Tibial artery (tissue), 4 donors: ENCODE measurements at regions not wholly inside any gene's neighbourhood (a gene's known extent, or its start where the extent isn't known, plus 50 kb on each side); places are given as distances from the start of the nearest gene placed in this dataset.

Experiments used
- DNase-seq, 2 donors: peaks; one replicate each; pipeline ENCODE4 v3.0.0-alpha.2; 2019
- H3K27ac ChIP-seq, 2 donors: fragments of 200-600 bp; sonication (generic) in 1 of 2; 1 replicate in 1 of 2; 2 replicates in 1 of 2; pipeline ENCODE4 v1.5.1; 2018 to 2019; ENCODE audit warnings: mild to moderate bottlenecking in 1 of 2
- H3K27me3 ChIP-seq, 2 donors: fragments of 200-600 bp; sonication (generic) in 1 of 2; one replicate each; pipeline versions ENCODE4 v1.5.1 to v1.6.0; 2016 to 2019
- H3K36me3 ChIP-seq, 3 donors: fragments of 200-600 bp; sonication (generic) in 2 of 3; one replicate each; pipeline ENCODE4 v1.5.1; 2016 to 2019; ENCODE audit warnings: mild to moderate bottlenecking in 2 of 3
- H3K4me1 ChIP-seq, 4 donors: fragments of 200-600 bp; sonication (generic) in 2 of 4; 1 replicate in 3 of 4; 2 replicates in 1 of 4; pipeline ENCODE4 v1.5.1; 2016 to 2019
- H3K4me3 ChIP-seq, 2 donors: fragments of 200-600 bp; sonication (generic) in 1 of 2; 1 replicate in 1 of 2; 2 replicates in 1 of 2; pipeline ENCODE4 v1.5.1; 2018 to 2019; ENCODE audit warnings: mild to moderate bottlenecking in 2 of 2
- H3K9me3 ChIP-seq, 3 donors: fragments of 200-600 bp; sonication (generic) in 1 of 3; one replicate each; pipeline ENCODE4 v1.5.1; 2016 to 2019
- CTCF ChIP-seq, 2 experiments: fragments of 200-600 bp in 1 of 2; fragments of 450-650 bp in 1 of 2; IDR thresholded peaks; one replicate each; pipeline ENCODE4 v1.5.1; 2017 to 2019; ENCODE audit warnings: antibody characterized with exemption in 2 of 2, mild to moderate bottlenecking in 1 of 2, moderate library complexity in 1 of 2
- intact Hi-C: fragments of 100-400 bp; cut with DNase I; formaldehyde crosslinking; loops from one replicate; pipeline ENCODE4 v1.15.0; 2023; ENCODE audit warnings: low total_unique reads

GRCh38 chr1:83625646-83626045, 373.3 kb downstream of the TTLL7 start:
- Histone ChIP-seq H3K4me3 (no peak overlapping the region), H3K9me3 (no peaks in the 10 kb centered on the region), H3K27ac (no peak overlapping the region), H3K27me3 (no peaks in the 10 kb centered on the region), H3K4me1 (no peaks in the 10 kb centered on the region), H3K36me3 (no peaks in the 10 kb centered on the region)
- no peak for TF ChIP-seq CTCF (IDR thresholded peaks at IDR 0.05)
- intact Hi-C loops = no loop called here
- DNase-seq = no peak

- Histone ChIP-seq H3K9me3 (no peaks in the 10 kb centered on the region), H3K4me1 (no peaks in the 10 kb centered on the region), H3K27me3 (no peaks in the 10 kb centered on the region), H3K27ac (no peak overlapping the region), H3K4me3 (no peak overlapping the region), H3K36me3 (no peaks in the 10 kb centered on the region)
- TF ChIP-seq CTCF (IDR thresholded peaks at IDR 0.05) = no peak
- intact Hi-C loops = no loop called here
- DNase-seq = no peak
These were observed 378.9 kb downstream of the TTLL7 start for GRCh38 chr1:83620016-83620415.

GRCh38 chr1:83619170-83619896, 379.6 kb downstream of the TTLL7 start:
- Histone ChIP-seq H3K36me3 (no peaks in the 10 kb centered on the region), H3K27me3 (no peaks in the 10 kb centered on the region), H3K4me1 (no peaks in the 10 kb centered on the region), H3K27ac (no peak overlapping the region), H3K9me3 (no peaks in the 10 kb centered on the region), H3K4me3 (no peak overlapping the region)
- intact Hi-C loops = no loop called here
- no peak for DNase-seq
- TF ChIP-seq CTCF (IDR thresholded peaks at IDR 0.05) = no peak

- H3K36me3 ChIP-seq = no peaks in the 10 kb centered on the region
- no peak for DNase-seq
- no peaks in the 10 kb centered on the region for H3K4me1 ChIP-seq
- no peaks in the 10 kb centered on the region for H3K27me3 ChIP-seq
- intact Hi-C loops = no loop called here
- H3K4me3 ChIP-seq = no peak overlapping the region
- no peak for TF ChIP-seq CTCF (IDR thresholded peaks at IDR 0.05)
- H3K9me3 ChIP-seq = no peaks in the 10 kb centered on the region
- H3K27ac ChIP-seq = no peak overlapping the region
These were observed 381.0 kb downstream of the TTLL7 start for GRCh38 chr1:83617883-83618282.

GRCh38 chr1:83615370-83615769, 383.6 kb downstream of the TTLL7 start:
- H3K36me3 ChIP-seq = no peaks in the 10 kb centered on the region
- H3K27ac ChIP-seq = no peak overlapping the region
- intact Hi-C loops = no loop called here
- no peaks in the 10 kb centered on the region for H3K9me3 ChIP-seq
- H3K4me3 ChIP-seq = no peak overlapping the region
- H3K27me3 ChIP-seq = no peaks in the 10 kb centered on the region
- no peak for TF ChIP-seq CTCF (IDR thresholded peaks at IDR 0.05)
- H3K4me1 ChIP-seq = no peaks in the 10 kb centered on the region
- DNase-seq = no peak
